ENCODE measurements at regions not wholly inside any gene's neighbourhood (a gene's known extent, or its start where the extent isn't known, plus 50 kb on each side); places are given as distances from the start of the nearest gene placed in this dataset.
"Not testable (repeated sequence)": the region's sequence is repeated elsewhere in the genome, so short reads cannot be mapped to it uniquely, and the experiment has no call there.

DNA sequence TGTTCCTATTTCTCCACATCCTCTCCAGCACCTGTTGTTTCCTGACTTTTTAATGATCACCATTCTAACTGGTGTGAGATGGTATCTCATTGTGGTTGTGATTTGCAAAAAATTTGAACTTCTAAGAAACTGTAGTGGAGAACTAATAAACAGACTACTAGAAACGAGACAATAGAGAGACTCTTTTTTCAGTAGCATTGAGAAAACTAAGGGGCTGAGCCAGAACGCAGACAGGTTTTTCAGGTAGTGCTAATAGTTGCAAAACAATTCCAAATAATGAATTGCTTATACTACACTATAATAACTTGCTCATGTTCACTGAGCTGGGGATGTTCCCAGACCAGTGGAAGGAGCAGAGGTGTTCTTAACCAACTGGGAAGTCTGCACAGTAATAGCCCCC, 98.8 kb upstream of the DPH5 start:
- no peak overlapping the region for H3K27ac ChIP-seq
- TF ChIP-seq ZFX (IDR thresholded peaks at IDR 0.05) (no peak), CTCF (conservative IDR thresholded peaks at IDR 0.05) (no peak)

GRCh38 chr1:101123904-101124303, 98.3 kb upstream of the DPH5 start:
- H3K27ac ChIP-seq: not testable (repeated sequence)

DNA sequence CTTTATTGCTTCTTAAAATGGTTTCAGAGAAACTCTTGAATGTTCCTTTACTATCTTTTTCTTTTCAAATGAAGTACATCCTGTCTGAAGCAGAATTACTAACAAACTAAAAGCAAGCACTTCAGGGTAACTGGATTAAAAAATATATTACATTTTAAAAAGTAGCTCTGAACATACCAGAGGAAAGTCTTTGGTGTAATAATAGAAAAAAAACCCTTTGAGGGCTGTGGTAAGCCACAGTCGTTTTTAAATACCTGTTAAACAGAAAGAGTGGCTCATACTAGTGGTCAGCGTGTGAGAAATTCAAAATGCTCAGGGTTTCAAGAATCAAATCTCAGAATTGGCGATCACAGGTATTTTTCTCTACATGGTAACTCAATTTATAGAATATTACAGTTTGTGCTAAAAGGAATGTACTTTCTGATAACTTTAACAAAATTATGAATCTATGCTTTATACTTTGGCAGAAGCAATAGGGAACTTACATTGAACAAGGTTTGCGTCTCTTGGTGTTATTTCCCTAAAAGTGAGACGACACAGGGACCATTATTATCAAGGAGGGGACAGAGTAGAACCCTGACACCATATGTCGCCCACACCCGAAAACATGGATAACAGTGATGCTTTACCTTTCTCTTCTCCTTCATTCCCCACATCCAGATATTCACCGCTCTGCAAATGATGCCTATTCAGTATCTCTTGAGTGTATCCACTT, 97.0 kb upstream of the DPH5 start:
- no peak for TF ChIP-seq CTCF (conservative IDR thresholded peaks at IDR 0.05)
- no peak for TF ChIP-seq ZFX (IDR thresholded peaks at IDR 0.05)
- no peak overlapping the region for H3K27ac ChIP-seq

- H3K27ac ChIP-seq: no peak overlapping the region
- TF ChIP-seq ZFX (IDR thresholded peaks at IDR 0.05) (no peak), CTCF (conservative IDR thresholded peaks at IDR 0.05) (no peak)
Observed at GRCh38 chr1:101121975-101122374, 96.4 kb upstream of the DPH5 start.

DNA sequence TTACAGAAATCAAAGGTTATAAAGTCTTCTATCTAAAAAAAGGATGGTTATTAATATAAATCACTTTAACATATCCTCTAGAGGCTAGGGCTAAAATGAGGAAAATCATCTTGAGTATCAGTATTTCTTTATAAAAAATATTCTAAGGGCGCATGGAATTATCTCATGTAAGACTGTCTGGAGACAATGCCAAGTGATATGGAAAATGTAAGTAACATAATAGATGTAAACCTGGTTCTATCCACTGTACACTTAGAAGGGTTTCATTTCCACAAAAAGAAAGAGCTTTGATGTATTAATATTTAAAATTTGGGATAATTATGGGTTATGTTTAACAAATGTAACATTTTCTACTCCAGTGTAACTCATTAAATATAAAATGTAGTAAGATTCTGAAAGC, 95.9 kb upstream of the DPH5 start:
- no peak overlapping the region for H3K27ac ChIP-seq
- no peak for TF ChIP-seq ZFX (IDR thresholded peaks at IDR 0.05)
- no peak for TF ChIP-seq CTCF (conservative IDR thresholded peaks at IDR 0.05)

DNA sequence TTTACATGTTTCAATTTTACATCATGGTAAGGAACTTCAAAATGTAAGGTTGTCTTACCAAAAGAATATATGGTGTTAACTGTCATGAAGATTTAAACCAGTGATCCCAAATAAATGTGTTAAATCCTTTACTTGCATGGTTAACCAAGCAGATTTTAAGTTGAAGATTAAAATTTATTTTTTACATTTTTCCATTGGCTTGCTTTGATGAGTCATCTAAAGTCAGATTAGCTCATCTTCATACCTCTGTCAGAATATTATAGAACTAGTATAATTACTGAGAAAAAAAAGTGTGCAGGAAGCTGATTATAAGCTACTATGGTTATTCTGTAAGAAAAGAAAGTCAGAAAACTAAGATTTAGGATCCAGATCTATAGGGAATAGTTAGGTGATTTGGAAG, 95.3 kb upstream of the DPH5 start:
- no peak overlapping the region for H3K27ac ChIP-seq
- no peak for TF ChIP-seq ZFX (IDR thresholded peaks at IDR 0.05)
- no peak for TF ChIP-seq CTCF (conservative IDR thresholded peaks at IDR 0.05)

- H3K27ac ChIP-seq: no peak overlapping the region
- TF ChIP-seq ZFX (IDR thresholded peaks at IDR 0.05) (no peak), CTCF (conservative IDR thresholded peaks at IDR 0.05) (no peak)
Observed at GRCh38 chr1:101119289-101119688, 93.7 kb upstream of the DPH5 start.

GRCh38 chr1:101116006-101116405, 90.4 kb upstream of the DPH5 start:
- TF ChIP-seq CTCF (conservative IDR thresholded peaks at IDR 0.05) (no peak), ZFX (IDR thresholded peaks at IDR 0.05) (no peak)
- no peak overlapping the region for H3K27ac ChIP-seq
